ENCODE measurements at regions not wholly inside any gene's neighbourhood (a gene's known extent, or its start where the extent isn't known, plus 50 kb on each side); places are given as distances from the start of the nearest gene placed in this dataset.
"Not testable (repeated sequence)": the region's sequence is repeated elsewhere in the genome, so short reads cannot be mapped to it uniquely, and the experiment has no call there.

DNA sequence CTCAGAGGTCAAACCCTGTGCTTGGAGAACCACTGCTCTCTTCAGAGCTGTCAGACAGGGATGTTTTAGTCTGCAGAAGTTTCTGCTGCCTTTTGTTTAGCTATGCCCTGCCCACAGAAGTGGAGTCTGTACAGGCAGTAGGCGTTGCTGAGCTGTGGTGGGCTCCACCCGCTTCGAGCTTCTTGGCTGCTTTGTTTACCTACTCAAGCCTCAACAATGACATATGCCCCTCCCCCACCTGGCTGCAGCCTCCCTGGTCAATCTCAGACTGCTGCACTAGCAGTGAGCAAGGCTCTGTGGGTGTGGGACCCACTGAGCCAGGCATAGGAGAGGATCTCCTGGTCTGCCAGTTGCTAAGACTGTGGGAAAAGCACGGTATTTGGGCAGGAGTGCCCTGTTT lies 756.6 kb downstream of the EDEM1 start:
- DNase-seq (ENCODE audit: low read depth, low spot score); H3K4me3 ChIP-seq (ENCODE audit: low read length): not testable (repeated sequence)

DNA sequence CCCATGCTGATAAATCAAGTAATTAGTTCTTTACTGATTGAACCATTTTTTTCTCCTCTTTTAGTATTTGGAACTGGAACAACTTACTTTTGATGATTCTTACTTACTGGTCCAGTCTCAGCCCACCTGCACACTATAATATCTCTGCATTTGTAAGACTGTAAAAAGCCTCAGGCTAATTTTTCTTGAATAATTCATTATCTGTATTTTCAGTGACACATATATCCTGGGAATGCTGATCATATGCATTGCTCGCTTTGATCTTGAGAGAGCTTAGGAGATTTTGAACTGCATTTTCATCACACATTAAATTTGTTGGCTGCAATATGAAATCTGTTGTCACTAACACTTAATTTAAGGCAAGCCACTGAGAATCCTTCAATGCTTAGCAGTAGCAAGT lies 760.6 kb downstream of the EDEM1 start:
- no peak overlapping the region for H3K4me3 ChIP-seq (ENCODE audit: low read length)
- DNase-seq (ENCODE audit: low read depth, low spot score): no peak

DNA sequence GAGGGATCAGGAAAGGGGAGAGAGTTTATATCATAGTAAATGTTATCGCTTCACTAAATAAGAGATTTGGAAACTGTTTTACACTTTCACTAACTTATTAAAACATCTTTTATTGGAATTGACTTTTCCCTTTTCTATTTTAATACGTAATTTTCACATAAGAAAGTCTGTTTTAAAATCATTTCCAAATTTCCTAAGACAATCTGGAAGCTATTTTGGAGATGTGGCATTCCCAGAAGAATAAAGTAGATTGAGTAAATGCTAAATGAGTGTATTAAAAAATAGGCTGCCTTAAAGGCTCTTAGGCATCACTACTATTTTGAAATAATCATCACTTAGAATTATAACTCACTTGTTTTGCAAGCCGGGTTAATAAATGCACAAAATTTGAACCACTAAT lies 763.5 kb downstream of the EDEM1 start:
- H3K4me3 ChIP-seq (ENCODE audit: low read length): no peak overlapping the region
- no peak for DNase-seq (ENCODE audit: low read depth, low spot score)

DNA sequence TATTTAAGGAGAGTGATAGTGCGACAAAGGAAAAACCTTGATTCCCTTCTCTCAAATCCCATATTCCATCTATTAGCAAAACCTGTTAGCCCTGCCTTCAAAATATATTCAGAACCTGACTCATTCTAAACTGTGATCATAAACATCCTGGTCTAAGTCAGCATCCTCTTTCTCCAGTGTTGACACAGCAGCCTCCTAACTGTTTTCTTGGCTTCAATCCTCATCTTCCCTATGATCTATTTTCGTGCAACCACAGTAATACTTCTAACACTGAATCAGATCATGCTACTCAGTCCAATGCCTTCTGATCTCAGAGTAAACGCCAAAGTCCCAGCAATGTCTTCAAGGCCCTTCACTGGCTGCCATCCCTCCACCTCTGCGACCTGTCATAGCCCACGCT lies 785.1 kb downstream of the EDEM1 start:
- DNase-seq (ENCODE audit: low read depth, low spot score): no peak
- no peak overlapping the region for H3K4me3 ChIP-seq (ENCODE audit: low read length)

DNA sequence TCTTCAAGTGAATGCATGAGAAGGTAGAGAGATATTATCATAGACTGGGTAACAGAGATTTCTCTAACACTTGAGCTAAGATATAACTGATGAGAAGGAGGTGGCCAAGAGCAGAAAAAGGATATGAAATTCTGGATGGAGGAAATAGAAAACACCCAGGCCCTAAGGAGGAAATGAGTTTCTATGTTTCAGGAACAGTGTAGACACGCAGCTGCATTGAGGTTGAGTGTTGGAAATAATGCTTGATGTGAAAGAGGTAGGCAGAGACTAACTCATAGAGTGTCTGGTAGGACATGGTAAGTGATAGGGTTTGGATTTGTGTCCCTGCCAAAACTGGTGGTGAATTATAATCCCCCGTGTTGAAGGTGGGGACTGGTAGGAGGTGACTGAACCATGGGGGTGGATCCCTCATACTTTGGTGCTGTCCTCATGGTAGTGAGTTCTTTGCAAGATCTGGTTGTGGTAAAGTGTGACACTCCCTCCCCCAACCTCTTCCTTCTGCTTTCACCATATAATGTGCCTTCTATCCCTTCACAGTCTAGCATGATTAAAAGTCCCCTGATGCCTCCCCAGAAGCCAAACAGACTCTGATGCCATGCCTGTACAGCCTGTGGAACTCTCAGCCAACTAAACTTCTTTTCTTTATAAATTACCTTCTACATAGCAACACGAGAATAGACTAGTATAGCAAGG lies 787.3 kb downstream of the EDEM1 start:
- DNase-seq (ENCODE audit: low read depth, low spot score): no peak
- H3K4me3 ChIP-seq (ENCODE audit: low read length): no peak overlapping the region

DNA sequence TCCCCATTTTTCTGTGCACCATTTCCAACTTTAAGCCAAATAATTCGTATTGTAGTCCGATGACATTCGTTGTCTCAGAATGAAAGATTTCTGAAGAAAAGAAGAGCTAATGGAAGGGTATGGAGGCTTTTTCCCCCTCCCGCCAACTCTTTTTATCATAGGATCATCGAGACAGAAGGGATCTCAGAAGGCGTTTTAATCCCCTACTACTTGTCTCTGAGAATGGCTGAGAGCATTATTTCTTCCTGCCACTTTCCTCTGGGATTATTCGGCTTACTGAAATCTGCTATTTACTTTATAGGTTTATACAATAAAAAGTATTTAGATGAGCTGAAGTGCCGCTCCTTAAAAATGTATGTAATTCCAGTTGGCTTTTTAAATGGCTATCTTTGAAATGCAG lies 789.8 kb downstream of the EDEM1 start:
- no peak for DNase-seq (ENCODE audit: low read depth, low spot score)
- no peak overlapping the region for H3K4me3 ChIP-seq (ENCODE audit: low read length)

DNA sequence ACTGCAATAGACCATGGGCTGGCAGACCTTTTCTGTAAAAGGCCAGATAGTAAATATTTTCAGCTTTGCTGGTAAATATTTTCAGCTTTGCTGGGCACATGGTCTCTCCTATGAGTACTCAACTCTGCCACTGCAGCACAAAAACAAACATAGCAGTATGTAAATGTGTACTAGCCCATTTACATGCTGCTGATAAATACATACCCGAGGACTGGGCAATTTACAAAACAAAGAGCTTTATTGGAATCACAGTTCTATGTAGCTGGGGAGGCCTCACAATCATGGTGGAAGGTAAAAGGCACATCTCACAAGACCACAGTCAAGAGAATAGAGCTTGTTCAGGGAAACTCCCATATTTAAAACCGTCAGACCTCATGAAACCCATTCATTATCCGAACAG lies 793.0 kb downstream of the EDEM1 start:
- no peak overlapping the region for H3K4me3 ChIP-seq (ENCODE audit: low read length)
- DNase-seq (ENCODE audit: low read depth, low spot score): no peak

DNA sequence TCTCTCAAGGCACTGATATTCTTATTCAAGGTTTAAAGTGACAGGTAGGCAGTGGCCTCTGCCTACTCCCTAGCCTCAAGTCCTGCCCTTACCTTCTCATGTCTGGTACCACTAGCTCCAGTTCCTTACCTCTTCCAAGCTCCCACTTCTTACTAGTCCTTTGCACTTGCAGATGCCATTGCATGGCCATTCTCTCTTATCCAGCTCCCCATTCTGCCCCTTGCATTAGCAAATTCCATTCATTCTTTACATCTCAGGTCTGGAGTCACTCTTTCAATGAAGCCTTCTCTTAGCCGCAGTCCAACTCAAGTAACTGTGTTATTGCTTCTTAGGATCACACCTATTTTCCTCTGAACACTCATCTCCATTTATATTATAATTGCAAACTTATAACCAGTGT lies 807.1 kb downstream of the EDEM1 start:
- DNase-seq (ENCODE audit: low read depth, low spot score): no peak
- no peak overlapping the region for H3K4me3 ChIP-seq (ENCODE audit: low read length)

DNA sequence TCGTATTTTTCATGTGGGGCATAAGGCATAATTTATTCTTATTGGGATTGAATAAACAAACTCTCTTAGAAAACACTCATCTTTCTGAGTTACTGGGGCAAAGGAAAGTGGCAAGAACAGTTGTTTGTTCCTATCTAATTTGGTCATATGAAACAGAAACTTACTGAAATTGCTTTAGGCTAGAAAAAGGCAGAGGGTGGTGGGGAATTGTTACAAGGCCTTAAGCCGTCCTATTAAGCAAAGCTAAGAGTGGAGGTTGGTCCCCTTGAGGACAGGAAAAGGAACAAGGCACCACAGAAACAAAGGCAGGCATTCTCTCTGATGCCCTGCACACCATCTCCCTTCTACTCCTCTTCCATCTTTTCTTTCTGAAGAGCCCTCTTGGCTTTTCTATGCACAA lies 830.9 kb downstream of the EDEM1 start:
- H3K4me3 ChIP-seq (ENCODE audit: low read length): no peak overlapping the region
- no peak for DNase-seq (ENCODE audit: low read depth, low spot score)

DNA sequence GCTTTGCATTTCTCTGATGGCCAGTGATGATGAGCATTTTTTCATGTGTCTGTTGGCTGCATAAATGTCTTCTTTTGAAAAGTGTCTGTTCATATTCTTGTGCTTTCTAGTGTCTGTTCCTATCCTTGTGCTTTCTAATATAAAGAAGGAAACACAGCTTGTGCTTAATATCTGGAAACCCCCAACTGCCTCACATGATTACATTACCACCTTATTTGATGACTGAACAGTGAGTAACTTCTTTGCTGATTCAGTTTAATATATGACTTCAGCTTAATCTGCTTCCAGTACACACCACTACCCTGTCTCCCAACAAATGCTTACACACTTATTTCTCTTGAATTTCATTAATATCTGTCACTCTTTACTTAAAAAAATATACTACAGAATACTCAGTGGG lies 835.1 kb downstream of the EDEM1 start:
- H3K4me3 ChIP-seq (ENCODE audit: low read length): no peak overlapping the region
- no peak for DNase-seq (ENCODE audit: low read depth, low spot score)

DNA sequence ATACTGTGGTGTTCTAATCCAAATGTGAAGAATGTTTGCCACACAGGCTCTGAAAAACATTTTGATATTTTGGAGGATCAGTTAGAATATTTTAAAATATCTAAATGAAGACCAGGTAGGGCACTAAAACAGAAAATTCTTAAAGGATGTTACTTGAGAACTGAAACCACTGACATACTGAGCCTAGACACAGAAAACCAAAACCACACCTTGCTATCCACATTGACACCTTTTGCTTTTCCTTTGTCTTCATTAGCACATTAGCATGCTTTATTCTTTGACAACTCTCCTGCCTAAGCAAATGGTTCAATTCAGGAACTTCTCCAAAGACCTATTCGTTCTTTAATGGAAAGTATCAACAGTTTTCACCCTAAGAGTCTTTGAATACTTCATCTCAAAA lies 835.9 kb upstream of the GRM7 start:
- no peak overlapping the region for H3K4me3 ChIP-seq (ENCODE audit: low read length)
- DNase-seq (ENCODE audit: low read depth, low spot score): no peak

DNA sequence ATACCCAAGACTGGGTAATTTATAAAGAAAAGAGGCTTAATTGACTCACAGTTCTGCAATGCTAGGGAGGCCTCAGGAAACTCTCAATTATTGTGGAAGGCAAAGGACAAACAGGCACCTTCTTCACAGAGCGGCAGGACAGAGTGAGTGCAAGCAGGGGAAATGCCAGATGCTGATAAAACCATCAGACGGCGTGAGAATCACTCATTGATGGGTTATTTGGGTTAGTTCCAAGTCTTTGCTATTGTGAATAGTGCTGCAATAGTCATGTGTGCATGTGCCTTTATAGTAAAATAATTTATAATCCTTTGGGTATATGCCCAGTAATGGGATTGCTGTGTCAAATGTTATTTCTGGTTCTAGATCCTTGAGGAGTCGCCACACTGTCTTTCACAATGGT lies 830.3 kb upstream of the GRM7 start:
- H3K4me3 ChIP-seq (ENCODE audit: low read length); DNase-seq (ENCODE audit: low read depth, low spot score): not testable (repeated sequence)

DNA sequence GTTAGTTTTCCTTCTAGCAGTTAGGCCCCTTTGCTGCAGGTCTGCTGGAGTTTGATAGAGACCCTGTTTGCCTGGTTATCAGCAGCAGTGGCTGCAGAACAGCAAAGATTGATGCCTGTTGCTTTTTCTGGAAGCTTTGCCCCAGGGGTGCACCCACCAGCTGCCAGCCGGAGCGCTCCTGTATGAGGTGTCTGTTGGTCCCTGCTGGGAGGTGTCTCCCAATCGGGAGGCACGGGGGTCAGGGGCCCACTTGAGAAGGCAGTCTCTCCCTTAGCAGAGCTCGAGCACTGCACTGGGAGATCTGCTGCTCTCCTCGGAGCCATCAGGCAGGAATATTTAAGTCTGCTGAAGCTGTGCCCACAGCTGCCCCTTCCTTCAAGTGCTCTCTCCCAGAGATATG lies 825.3 kb upstream of the GRM7 start:
- H3K4me3 ChIP-seq (ENCODE audit: low read length): no peak overlapping the region
- no peak for DNase-seq (ENCODE audit: low read depth, low spot score)

DNA sequence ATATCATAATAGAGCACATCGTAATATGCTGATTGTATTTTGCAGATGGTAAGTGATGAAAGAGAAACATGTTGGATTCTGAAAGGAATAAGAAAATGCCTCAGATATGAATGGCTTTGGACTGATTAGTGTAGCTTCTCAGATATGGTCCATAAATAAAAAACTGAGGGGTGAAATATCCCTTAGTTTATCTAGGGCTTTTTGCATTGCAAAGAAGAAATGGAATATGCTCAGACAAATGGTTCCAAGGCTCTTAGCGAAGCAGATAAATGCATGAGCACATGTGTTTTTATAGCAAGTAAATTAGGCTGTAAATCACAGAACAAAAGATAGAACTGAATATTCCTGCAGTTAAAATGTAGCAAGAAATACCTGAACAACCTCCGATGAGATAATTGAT lies 820.9 kb upstream of the GRM7 start:
- DNase-seq (ENCODE audit: low read depth, low spot score): no peak
- H3K4me3 ChIP-seq (ENCODE audit: low read length): no peak overlapping the region

DNA sequence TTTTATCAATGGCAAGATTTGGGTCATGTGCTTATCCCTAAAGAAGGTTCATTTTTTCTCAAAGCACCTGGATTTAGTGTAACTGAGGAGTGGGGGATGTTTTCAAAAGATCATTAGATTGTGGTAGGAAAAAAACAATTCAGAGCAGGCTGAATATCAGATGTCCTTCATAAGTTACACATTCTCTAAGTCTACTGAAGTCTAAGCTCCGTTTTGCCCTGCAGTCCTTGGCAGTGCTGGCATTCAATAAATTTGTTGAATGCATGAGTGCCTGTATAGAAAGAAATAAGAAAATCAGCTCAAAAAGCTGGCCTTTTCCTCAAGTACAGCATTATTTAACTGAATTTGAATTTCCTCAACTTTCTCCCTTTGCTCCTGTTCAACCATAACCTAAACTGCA lies 819.0 kb upstream of the GRM7 start:
- DNase-seq (ENCODE audit: low read depth, low spot score): no peak
- no peak overlapping the region for H3K4me3 ChIP-seq (ENCODE audit: low read length)

DNA sequence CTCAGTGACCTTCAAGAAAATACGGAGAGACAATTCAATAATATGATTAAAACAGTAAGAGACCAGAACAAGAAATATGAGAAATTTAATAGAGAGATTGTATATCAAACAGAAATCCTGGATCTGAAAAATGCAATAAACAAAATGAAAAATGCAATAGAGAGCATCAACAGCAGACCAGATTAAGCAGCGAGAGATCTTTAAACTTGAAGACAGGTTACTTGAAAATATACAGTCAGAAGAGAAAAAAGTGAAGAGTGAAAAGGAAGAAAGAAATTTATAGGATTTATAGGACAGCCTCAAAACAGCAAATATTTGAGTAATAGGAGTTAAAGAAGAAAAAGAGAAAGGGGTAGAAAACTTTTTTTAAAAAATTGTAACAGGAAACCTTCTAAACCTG lies 813.9 kb upstream of the GRM7 start:
- no peak for DNase-seq (ENCODE audit: low read depth, low spot score)

DNA sequence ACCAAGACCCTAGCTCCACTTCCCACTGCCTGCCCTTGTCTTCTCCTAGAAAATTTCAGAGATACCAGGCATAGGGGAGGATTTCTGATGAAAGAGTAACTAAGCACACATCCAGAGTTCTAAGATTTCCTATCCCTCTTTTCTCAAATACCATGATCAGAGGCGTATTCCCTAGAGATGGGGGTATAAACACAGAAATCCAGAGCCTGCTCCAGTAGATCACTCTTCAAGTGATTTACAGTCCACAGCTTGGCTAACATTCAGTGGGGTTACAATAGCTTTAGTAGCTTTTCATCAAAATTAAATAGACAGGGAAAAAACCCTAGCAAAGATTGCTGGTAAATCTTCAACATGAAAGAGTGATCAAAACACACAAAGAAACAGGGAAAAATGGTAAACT lies 800.7 kb upstream of the GRM7 start:
- no peak for DNase-seq (ENCODE audit: low read depth, low spot score)
- H3K4me3 ChIP-seq (ENCODE audit: low read length): no peak overlapping the region

More for the DNA sequence above, 813.9 kb upstream of the GRM7 start:
- no peak overlapping the region for H3K4me3 ChIP-seq (ENCODE audit: low read length)

DNA sequence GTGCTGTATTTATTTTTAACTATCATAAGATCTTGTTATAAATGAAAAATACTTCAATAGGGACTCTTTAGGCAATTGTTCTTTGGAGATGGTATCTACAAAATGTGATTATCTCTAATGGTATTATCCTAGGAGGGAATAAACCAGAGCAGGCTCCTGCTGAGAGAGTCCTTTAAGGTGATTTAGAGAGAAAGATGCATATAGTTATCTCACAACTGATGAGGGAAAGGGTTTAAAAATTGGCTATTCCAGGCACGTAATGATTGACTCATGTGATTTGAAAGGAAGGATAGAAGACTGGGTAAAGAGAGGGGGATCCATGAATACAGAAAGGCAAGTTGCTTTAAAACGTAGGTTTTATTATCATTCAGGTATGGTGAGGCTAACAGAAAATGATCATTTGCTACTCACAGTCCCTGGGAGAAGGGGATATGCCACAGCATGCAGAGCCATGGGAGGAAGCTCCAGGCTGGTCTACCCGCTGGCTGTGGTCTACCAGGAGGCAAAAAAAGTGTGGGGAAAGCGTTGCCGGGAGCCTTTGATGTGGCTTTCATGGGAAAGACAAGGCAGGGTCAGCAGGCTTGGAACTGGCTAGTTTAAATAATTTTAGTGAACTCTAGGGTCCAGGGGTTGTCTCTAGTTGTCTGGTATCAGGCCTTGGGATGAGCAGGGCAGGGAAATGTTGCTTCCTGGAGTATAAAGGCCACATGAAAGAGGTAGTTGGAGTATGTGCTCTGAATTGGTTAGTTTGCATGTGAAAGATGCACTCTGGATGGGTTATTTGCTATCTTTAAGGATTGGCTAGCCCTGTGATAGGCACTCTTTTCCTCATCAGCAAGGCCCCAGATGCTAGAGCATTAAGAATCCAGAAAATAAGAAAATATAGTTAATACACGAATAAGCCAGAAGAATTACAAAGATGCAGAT lies 798.4 kb upstream of the GRM7 start:
- H3K4me3 ChIP-seq (ENCODE audit: low read length): no peak overlapping the region
- no peak for DNase-seq (ENCODE audit: low read depth, low spot score)

DNA sequence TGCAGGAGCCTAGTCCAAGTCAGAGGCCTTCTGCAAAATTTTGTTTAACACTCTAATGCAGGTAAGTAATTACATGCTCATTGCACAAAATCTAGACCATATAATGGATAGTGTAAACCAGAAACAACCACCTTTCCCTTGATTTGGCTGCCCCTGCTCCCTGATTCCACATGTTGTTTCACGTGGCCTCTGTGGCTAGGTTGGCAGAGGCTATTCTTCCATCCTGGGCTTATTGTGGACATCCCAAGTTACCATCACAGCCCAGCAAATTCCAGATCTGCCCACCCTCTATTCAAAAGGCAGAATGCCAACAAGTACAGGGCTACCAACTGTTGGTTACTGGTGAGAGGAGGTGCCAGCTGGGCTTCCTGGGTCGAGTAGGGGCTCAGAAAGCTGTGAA lies 794.5 kb upstream of the GRM7 start:
- H3K4me3 ChIP-seq (ENCODE audit: low read length): no peak overlapping the region
- no peak for DNase-seq (ENCODE audit: low read depth, low spot score)

DNA sequence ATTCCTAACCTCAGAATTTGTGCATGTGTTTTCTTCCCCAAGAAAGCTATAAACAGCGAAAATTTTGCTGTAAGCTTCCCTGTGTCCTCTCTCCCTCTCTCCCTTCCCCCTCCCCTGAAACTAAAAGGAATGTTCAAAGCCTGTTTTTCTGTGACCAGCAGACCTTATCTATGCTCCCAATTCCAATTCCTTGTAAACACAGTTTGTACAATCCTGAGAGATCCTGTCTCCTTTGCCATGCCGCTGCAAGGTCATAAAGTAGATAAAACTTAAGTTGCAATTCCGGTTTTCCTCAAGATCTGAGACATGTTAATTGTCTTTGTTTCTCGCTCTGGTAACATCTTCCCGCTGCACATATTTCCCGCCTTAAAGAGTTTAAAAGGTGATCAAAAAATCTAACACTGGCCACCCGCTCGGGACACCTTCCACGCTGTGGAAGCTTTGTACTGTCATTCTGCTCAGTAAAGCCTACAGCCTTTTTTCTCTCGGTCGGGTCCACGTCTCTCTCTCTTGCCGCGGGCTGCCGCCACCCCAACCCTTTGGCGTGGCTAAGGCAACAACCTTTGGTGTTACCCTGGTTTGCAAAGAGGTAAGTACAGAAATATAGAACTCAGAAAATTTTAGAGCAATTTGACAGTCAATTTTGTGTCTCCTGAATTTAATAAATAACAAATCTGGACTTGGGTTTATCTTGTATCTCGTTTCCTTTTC lies 793.9 kb upstream of the GRM7 start:
- not testable (repeated sequence) for DNase-seq (ENCODE audit: low read depth, low spot score); H3K4me3 ChIP-seq (ENCODE audit: low read length)

Measured in Jurkat, Clone E6-1 (cell line).